HL-60 (cell line): ENCODE measurements at regions not wholly inside any gene's neighbourhood (a gene's known extent, or its start where the extent isn't known, plus 50 kb on each side); places are given as distances from the start of the nearest gene placed in this dataset.

Source experiments
- DNase-seq, 2 experiments: peaks; one replicate each; pipeline ENCODE4 v3.0.0-alpha.2; 2010 to 2020; ENCODE audit warnings: low read depth in 1 of 2, low spot score in 1 of 2
- H3K27ac ChIP-seq: fragments of 250-450 bp; sonication (Bioruptor Pico); replicated peaks from 2 replicates; pipeline ENCODE4 v1.5.1; 2020; ENCODE audit warnings: mild to moderate bottlenecking, moderate library complexity
- H3K27me3 ChIP-seq: fragments of 250-450 bp; sonication (Bioruptor Pico); 2 replicates; pipeline ENCODE4 v1.5.1; 2021; ENCODE audit warnings: mild to moderate bottlenecking, moderate library complexity; ENCODE audit not compliant: insufficient read depth, poor library complexity, severe bottlenecking
- H3K4me3 ChIP-seq: replicated peaks from 2 replicates; pipeline ENCODE4 v1.5.1; 2011; ENCODE audit warnings: mild to moderate bottlenecking, control low read depth, low read length; ENCODE audit not compliant: insufficient read depth
- GABPA ChIP-seq: IDR thresholded peaks from 2 replicates; pipeline ENCODE4 v1.6.1; 2012; ENCODE audit warnings: low read depth
- POLR2AphosphoS5 ChIP-seq: IDR thresholded peaks from 2 replicates; pipeline ENCODE4 v1.6.1; 2012; ENCODE audit warnings: low read depth
- SPI1 ChIP-seq: IDR thresholded peaks from 2 replicates; pipeline ENCODE4 v1.6.1; 2012; ENCODE audit warnings: low read depth, mild to moderate bottlenecking, borderline replicate concordance
- TF ChIP-seq, protein P1 (sequence below): IDR thresholded peaks from 2 replicates; pipeline ENCODE4 v1.6.1; 2012; ENCODE audit warnings: low read depth; ENCODE audit not compliant: insufficient replicate concordance
- TF ChIP-seq, protein P2 (sequence below): IDR thresholded peaks from one replicate; pipeline ENCODE4 v1.5.1; 2011; ENCODE audit warnings: low read length, control low read depth, inconsistent platforms; ENCODE audit not compliant: insufficient read depth

DNA sequence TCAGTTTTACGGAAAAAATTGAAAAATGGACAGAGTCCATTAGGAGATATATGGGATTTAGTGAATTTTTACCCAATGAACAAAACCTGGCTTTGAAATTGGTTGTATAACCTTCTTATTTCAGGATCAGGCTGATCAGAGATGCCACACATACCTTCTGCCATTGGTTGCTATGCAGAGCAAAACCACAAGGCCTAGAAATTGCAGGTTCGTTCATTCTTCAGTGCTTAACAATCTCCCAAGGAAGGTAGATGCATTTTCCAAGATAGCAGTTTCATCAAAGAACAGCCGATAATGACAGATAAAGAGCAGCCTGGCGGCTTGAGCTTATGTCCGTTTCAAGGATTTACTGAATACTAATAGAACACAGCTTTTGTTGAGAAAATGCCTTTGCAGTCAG lies 868.8 kb downstream of the EPHA4 start:
- Histone ChIP-seq H3K4me3 (no peak overlapping the region), H3K27ac (no peak overlapping the region), H3K27me3 (no peaks in the 10 kb centered on the region)
- no peak for DNase-seq
- TF ChIP-seq GABPA (no peak), SPI1 (no peak), POLR2AphosphoS5 (no peak)
- TF ChIP-seq, protein P1, sequence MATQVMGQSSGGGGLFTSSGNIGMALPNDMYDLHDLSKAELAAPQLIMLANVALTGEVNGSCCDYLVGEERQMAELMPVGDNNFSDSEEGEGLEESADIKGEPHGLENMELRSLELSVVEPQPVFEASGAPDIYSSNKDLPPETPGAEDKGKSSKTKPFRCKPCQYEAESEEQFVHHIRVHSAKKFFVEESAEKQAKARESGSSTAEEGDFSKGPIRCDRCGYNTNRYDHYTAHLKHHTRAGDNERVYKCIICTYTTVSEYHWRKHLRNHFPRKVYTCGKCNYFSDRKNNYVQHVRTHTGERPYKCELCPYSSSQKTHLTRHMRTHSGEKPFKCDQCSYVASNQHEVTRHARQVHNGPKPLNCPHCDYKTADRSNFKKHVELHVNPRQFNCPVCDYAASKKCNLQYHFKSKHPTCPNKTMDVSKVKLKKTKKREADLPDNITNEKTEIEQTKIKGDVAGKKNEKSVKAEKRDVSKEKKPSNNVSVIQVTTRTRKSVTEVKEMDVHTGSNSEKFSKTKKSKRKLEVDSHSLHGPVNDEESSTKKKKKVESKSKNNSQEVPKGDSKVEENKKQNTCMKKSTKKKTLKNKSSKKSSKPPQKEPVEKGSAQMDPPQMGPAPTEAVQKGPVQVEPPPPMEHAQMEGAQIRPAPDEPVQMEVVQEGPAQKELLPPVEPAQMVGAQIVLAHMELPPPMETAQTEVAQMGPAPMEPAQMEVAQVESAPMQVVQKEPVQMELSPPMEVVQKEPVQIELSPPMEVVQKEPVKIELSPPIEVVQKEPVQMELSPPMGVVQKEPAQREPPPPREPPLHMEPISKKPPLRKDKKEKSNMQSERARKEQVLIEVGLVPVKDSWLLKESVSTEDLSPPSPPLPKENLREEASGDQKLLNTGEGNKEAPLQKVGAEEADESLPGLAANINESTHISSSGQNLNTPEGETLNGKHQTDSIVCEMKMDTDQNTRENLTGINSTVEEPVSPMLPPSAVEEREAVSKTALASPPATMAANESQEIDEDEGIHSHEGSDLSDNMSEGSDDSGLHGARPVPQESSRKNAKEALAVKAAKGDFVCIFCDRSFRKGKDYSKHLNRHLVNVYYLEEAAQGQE, result no peak
- TF ChIP-seq, protein P2, sequence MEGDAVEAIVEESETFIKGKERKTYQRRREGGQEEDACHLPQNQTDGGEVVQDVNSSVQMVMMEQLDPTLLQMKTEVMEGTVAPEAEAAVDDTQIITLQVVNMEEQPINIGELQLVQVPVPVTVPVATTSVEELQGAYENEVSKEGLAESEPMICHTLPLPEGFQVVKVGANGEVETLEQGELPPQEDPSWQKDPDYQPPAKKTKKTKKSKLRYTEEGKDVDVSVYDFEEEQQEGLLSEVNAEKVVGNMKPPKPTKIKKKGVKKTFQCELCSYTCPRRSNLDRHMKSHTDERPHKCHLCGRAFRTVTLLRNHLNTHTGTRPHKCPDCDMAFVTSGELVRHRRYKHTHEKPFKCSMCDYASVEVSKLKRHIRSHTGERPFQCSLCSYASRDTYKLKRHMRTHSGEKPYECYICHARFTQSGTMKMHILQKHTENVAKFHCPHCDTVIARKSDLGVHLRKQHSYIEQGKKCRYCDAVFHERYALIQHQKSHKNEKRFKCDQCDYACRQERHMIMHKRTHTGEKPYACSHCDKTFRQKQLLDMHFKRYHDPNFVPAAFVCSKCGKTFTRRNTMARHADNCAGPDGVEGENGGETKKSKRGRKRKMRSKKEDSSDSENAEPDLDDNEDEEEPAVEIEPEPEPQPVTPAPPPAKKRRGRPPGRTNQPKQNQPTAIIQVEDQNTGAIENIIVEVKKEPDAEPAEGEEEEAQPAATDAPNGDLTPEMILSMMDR, result no peak

DNA sequence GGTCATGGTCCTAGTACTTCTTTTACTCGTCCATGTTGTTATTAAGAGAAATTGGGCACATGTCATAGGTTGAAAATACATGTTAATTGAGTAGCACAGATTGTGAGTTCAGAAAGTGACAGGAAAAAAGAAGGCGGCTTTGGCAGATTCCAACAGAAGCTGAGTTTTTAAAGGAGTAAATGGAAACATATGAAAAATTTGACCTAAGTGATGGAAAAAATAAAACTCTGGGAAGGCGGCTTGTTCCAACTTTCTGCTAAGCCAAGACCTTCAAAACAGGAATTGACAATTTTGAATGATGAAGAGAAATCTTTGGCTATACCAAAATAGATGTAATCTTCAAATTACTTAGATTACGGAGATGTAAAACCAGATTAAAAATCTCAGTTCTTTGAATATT lies 868.0 kb downstream of the EPHA4 start:
- Histone ChIP-seq H3K4me3 (no peak overlapping the region), H3K27ac (no peak overlapping the region), H3K27me3 (no peaks in the 10 kb centered on the region)
- no peak for TF ChIP-seq GABPA
- TF ChIP-seq SPI1, result no peak
- TF ChIP-seq, protein P1, result no peak
- no peak for TF ChIP-seq POLR2AphosphoS5
- TF ChIP-seq, protein P2, result no peak
- DNase-seq, result no peak

DNA sequence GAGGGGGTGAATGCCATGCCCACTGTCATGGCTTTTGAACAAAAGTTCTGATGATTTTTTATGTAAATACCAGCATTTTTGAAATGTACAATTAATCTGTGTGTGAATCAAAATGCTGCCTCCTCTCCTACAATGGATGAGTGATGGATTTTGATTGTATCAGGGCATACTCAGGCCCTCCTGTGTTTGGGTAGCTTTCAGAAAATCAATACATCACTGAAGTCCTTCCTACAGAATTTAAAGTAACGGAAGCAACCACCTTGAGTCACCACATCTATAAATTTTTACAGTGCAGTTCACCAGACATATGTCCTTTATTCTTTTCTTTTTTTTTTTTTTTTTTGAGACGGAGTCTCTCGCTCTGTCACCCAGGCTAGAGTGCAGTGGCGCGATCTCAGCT lies 867.3 kb downstream of the EPHA4 start:
- no peak for DNase-seq
- TF ChIP-seq, protein P2, result no peak
- no peak for TF ChIP-seq POLR2AphosphoS5
- TF ChIP-seq GABPA, result no peak
- TF ChIP-seq, protein P1, result no peak
- no peak for TF ChIP-seq SPI1
- no peak overlapping the region for H3K27ac ChIP-seq
- no peak overlapping the region for H3K4me3 ChIP-seq
- no peaks in the 10 kb centered on the region for H3K27me3 ChIP-seq
